ENCODE measurements at regions not wholly inside any gene's neighbourhood (a gene's known extent, or its start where the extent isn't known, plus 50 kb on each side); places are given as distances from the start of the nearest gene placed in this dataset.

GRCh38 chr1:4010814-4011605 lies 110.9 kb upstream of the C1orf174 start:
- no peak for TF ChIP-seq CTCF (IDR thresholded peaks at IDR 0.05; ENCODE audit: insufficient read depth, low read depth, low read length, missing control alignments)
- DNase-seq (ENCODE audit: low read depth) = no peak
- no peak overlapping the region for H3K4me3 ChIP-seq (ENCODE audit: low read depth, low read length)

- H3K4me3 ChIP-seq (ENCODE audit: low read depth, low read length) = no peak overlapping the region
- TF ChIP-seq CTCF (IDR thresholded peaks at IDR 0.05; ENCODE audit: insufficient read depth, low read depth, low read length, missing control alignments) = no peak
- no peak for DNase-seq (ENCODE audit: low read depth)
Measured at GRCh38 chr1:4016351-4017130, 116.5 kb upstream of the C1orf174 start.

GRCh38 chr1:4017636-4018365 lies 117.7 kb upstream of the C1orf174 start:
- no peak for DNase-seq (ENCODE audit: low read depth)
- no peak overlapping the region for H3K4me3 ChIP-seq (ENCODE audit: low read depth, low read length)
- no peak for TF ChIP-seq CTCF (IDR thresholded peaks at IDR 0.05; ENCODE audit: insufficient read depth, low read depth, low read length, missing control alignments)

- DNase-seq (ENCODE audit: low read depth) = no peak
- H3K4me3 ChIP-seq (ENCODE audit: low read depth, low read length) = no peak overlapping the region
- no peak for TF ChIP-seq CTCF (IDR thresholded peaks at IDR 0.05; ENCODE audit: insufficient read depth, low read depth, low read length, missing control alignments)
Measured at GRCh38 chr1:4018466-4019146, 118.5 kb upstream of the C1orf174 start.

- no peak for TF ChIP-seq CTCF (IDR thresholded peaks at IDR 0.05; ENCODE audit: insufficient read depth, low read depth, low read length, missing control alignments)
- no peak overlapping the region for H3K4me3 ChIP-seq (ENCODE audit: low read depth, low read length)
- no peak for DNase-seq (ENCODE audit: low read depth)
Measured at GRCh38 chr1:4019147-4019521, 119.1 kb upstream of the C1orf174 start.

- TF ChIP-seq CTCF (IDR thresholded peaks at IDR 0.05; ENCODE audit: insufficient read depth, low read depth, low read length, missing control alignments) = no peak
- H3K4me3 ChIP-seq (ENCODE audit: low read depth, low read length) = no peak overlapping the region
- no peak for DNase-seq (ENCODE audit: low read depth)
Measured at GRCh38 chr1:4019606-4020331, 119.7 kb upstream of the C1orf174 start.

Data from GM12865 (cell line).